ENCODE measurements at regions not wholly inside any gene's neighbourhood (a gene's known extent, or its start where the extent isn't known, plus 50 kb on each side); places are given as distances from the start of the nearest gene placed in this dataset.

DNA sequence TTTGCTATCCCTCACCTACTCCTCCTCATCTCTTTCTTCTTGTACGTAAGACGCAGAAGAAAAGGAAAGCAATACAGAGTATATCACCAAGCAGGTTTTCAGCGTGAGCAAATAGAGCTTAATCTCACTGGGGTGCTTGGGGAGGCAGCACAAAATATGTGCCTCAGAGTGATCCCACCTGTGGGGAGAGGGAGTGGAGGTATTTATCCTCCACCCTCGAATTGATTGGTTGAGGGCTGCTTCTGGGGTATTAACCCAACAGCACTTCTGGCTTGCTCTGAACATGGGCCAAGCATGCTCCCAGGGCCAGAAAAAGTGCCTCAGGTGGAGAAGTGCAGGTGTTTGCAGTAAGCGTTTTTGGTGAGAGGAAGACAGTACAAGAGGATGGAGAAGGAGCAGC lies 78.5 kb upstream of the EYA2 start:
- peaks cover 6% of the 10 kb centered on the region for H3K4me1 ChIP-seq (ENCODE audit: control insufficient read depth, extremely low read depth, insufficient read depth, low read length)
- no peak overlapping the region for H3K9ac ChIP-seq (ENCODE audit: control insufficient read depth, extremely low read depth, insufficient read depth, low read length)
- H3K27me3 ChIP-seq (ENCODE audit: control insufficient read depth, extremely low read depth, insufficient read depth, low read length): peaks cover 16% of the 10 kb centered on the region
- H3K9me3 ChIP-seq (ENCODE audit: control insufficient read depth, low read depth, low read length): no peaks in the 10 kb centered on the region
- no peaks in the 10 kb centered on the region for H3K36me3 ChIP-seq (ENCODE audit: control insufficient read depth in 2 of 2, extremely low read depth in 1 of 2, insufficient read depth in 2 of 2, low read length in 2 of 2)
- H2AFZ ChIP-seq (ENCODE audit: control insufficient read depth, low read length): no peak overlapping the region
- TF ChIP-seq CTCF (optimal IDR thresholded peaks at IDR 0.05 in 1 of 3, IDR thresholded peaks at IDR 0.05 in 1 of 3, conservative IDR thresholded peaks at IDR 0.05 in 1 of 3; ENCODE audit: extremely low read depth in 1 of 3, insufficient read depth in 2 of 3, low read length in 3 of 3): no peak
- no peak for TF ChIP-seq EZH2 (IDR thresholded peaks at IDR 0.05; ENCODE audit: low read length)
- H3K4me3 ChIP-seq (ENCODE audit: control insufficient read depth in 2 of 3, extremely low read depth in 1 of 3, insufficient read depth in 2 of 3, low read depth in 1 of 3, low read length in 3 of 3): no peak overlapping the region
- H3K27ac ChIP-seq (ENCODE audit: control insufficient read depth, insufficient read depth, low read length): no peak overlapping the region
- H3K9me1 ChIP-seq (ENCODE audit: control insufficient read depth, extremely low read depth, insufficient read depth, low read length): no peaks in the 10 kb centered on the region
- no peak overlapping the region for H3K4me2 ChIP-seq (ENCODE audit: control insufficient read depth, extremely low read depth, insufficient read depth, low read depth, low read length)
- FAIRE-seq (no peak), DNase-seq (ENCODE audit: low read depth, low spot score) (no peak)
- dilution Hi-C loops (cut with MboI; ENCODE audit: extremely low pct_ligation_motif_present, low sequenced_read_pairs): no loop called here
- no peaks in the 10 kb centered on the region for H4K20me1 ChIP-seq (ENCODE audit: control insufficient read depth, extremely low read depth, insufficient read depth, low read length)
- no peaks in the 10 kb centered on the region for H3K79me2 ChIP-seq (ENCODE audit: control insufficient read depth, insufficient read depth, low read length)

GRCh38 chr20:46816886-46817638 lies 77.6 kb upstream of the EYA2 start:
- DNase-seq (ENCODE audit: low read depth, low spot score) (no peak), FAIRE-seq (no peak)
- no peaks in the 10 kb centered on the region for H3K9me1 ChIP-seq (ENCODE audit: control insufficient read depth, extremely low read depth, insufficient read depth, low read length)
- peaks cover 7% of the 10 kb centered on the region for H3K27me3 ChIP-seq (ENCODE audit: control insufficient read depth, extremely low read depth, insufficient read depth, low read length)
- TF ChIP-seq EZH2 (IDR thresholded peaks at IDR 0.05; ENCODE audit: low read length): no peak
- no peak for TF ChIP-seq CTCF (optimal IDR thresholded peaks at IDR 0.05 in 1 of 3, IDR thresholded peaks at IDR 0.05 in 1 of 3, conservative IDR thresholded peaks at IDR 0.05 in 1 of 3; ENCODE audit: extremely low read depth in 1 of 3, insufficient read depth in 2 of 3, low read length in 3 of 3)
- no peak overlapping the region for H2AFZ ChIP-seq (ENCODE audit: control insufficient read depth, low read length)
- dilution Hi-C loops (cut with MboI; ENCODE audit: extremely low pct_ligation_motif_present, low sequenced_read_pairs): no loop called here
- no peaks in the 10 kb centered on the region for H3K9me3 ChIP-seq (ENCODE audit: control insufficient read depth, low read depth, low read length)
- no peaks in the 10 kb centered on the region for H4K20me1 ChIP-seq (ENCODE audit: control insufficient read depth, extremely low read depth, insufficient read depth, low read length)
- peaks cover 6% of the 10 kb centered on the region for H3K4me1 ChIP-seq (ENCODE audit: control insufficient read depth, extremely low read depth, insufficient read depth, low read length)
- no peak overlapping the region for H3K9ac ChIP-seq (ENCODE audit: control insufficient read depth, extremely low read depth, insufficient read depth, low read length)
- no peak overlapping the region for H3K4me2 ChIP-seq (ENCODE audit: control insufficient read depth, extremely low read depth, insufficient read depth, low read depth, low read length)
- H3K36me3 ChIP-seq (ENCODE audit: control insufficient read depth in 2 of 2, extremely low read depth in 1 of 2, insufficient read depth in 2 of 2, low read length in 2 of 2): no peaks in the 10 kb centered on the region
- no peaks in the 10 kb centered on the region for H3K79me2 ChIP-seq (ENCODE audit: control insufficient read depth, insufficient read depth, low read length)
- no peak overlapping the region for H3K4me3 ChIP-seq (ENCODE audit: control insufficient read depth in 2 of 3, extremely low read depth in 1 of 3, insufficient read depth in 2 of 3, low read depth in 1 of 3, low read length in 3 of 3)
- no peak overlapping the region for H3K27ac ChIP-seq (ENCODE audit: control insufficient read depth, insufficient read depth, low read length)
